A673 (cell line): ENCODE measurements at regions not wholly inside any gene's neighbourhood (a gene's known extent, or its start where the extent isn't known, plus 50 kb on each side); places are given as distances from the start of the nearest gene placed in this dataset.
"Not testable (repeated sequence)": the region's sequence is repeated elsewhere in the genome, so short reads cannot be mapped to it uniquely, and the experiment has no call there.

Experiments used
- BruUV-seq: library from RNA; stranded (reverse); fragments of 400-500 nt; replicated peaks from 2 replicates; lab custom pipeline; 2021; lab: Mats Ljungman, UMichigan
- CTCF ChIA-PET: fragments of 300-600 bp; sonication (Branson Sonifier 250); formaldehyde crosslinking; loops from one replicate; lab custom pipeline; 2022; ENCODE audit warnings: antibody characterized with exemption; lab: Charles Lee
- POLR2A ChIA-PET: fragments of 300-600 bp; sonication (Branson Sonifier 250); formaldehyde crosslinking; loops from one replicate; lab custom pipeline; 2022; ENCODE audit warnings: antibody characterized with exemption; ENCODE audit not compliant: low non-redundant PET; lab: Charles Lee
- DNase-seq: peaks from one replicate; pipeline ENCODE4 v3.0.0-alpha.2; 2015; ENCODE audit warnings: low spot score
- H3K27ac ChIP-seq: fragments of 200-600 bp; sonication (generic); 2 replicates; pipeline ENCODE4 v1.5.1; 2016; ENCODE audit warnings: mixed run types, low read depth, mild to moderate bottlenecking, mixed read lengths, antibody characterized with exemption, low read length; ENCODE audit not compliant: poor library complexity, severe bottlenecking
- H3K27me3 ChIP-seq: fragments of 200-600 bp; sonication (generic); replicated peaks from 2 replicates; pipeline ENCODE4 v1.6.1; 2017; ENCODE audit warnings: mixed run types, low read depth, mild to moderate bottlenecking, mixed read lengths, antibody characterized with exemption, low read length; ENCODE audit not compliant: insufficient read depth, poor library complexity
- H3K36me3 ChIP-seq: fragments of 200-600 bp; sonication (generic); 2 replicates; pipeline ENCODE4 v1.6.1; 2016; ENCODE audit warnings: mixed run types, mild to moderate bottlenecking, mixed read lengths, antibody characterized with exemption, low read length; ENCODE audit not compliant: insufficient read depth, poor library complexity, severe bottlenecking
- H3K4me1 ChIP-seq: fragments of 200-600 bp; sonication (generic); 2 replicates; pipeline ENCODE4 v1.6.1; 2017; ENCODE audit warnings: mixed run types, mild to moderate bottlenecking, mixed read lengths, antibody characterized with exemption, low read length; ENCODE audit not compliant: insufficient read depth, poor library complexity, severe bottlenecking
- H3K4me3 ChIP-seq: fragments of 200-600 bp; sonication (generic); 2 replicates; pipeline ENCODE4 v1.5.1; 2016; ENCODE audit warnings: low read depth, mixed run types, mild to moderate bottlenecking, mixed read lengths, low read length; ENCODE audit not compliant: poor library complexity, severe bottlenecking
- H3K9me3 ChIP-seq: fragments of 200-600 bp; sonication (generic); 2 replicates; pipeline ENCODE4 v1.6.1; 2016; ENCODE audit warnings: mixed run types, low read depth, mild to moderate bottlenecking, mixed read lengths, antibody characterized with exemption, low read length; ENCODE audit not compliant: poor library complexity, severe bottlenecking
- EZH2 ChIP-seq: fragments of 200-600 bp; sonication (generic); IDR thresholded peaks from 2 replicates; pipeline ENCODE4 v1.6.1; 2017; ENCODE audit warnings: borderline replicate concordance, low read depth, mild to moderate bottlenecking, mixed read lengths, antibody characterized with exemption, low read length; ENCODE audit not compliant: poor library complexity, severe bottlenecking
- intact Hi-C: fragments of 100-400 bp; cut with micrococcal nuclease; formaldehyde crosslinking; loops from one replicate; pipeline ENCODE4 v1.10.0; 2022; ENCODE audit not compliant: unreplicated experiment
- TF ChIP-seq, protein P1 (sequence below): fragments of 300-800, 200-600 bp; sonication (generic); conservative IDR thresholded peaks from 2 replicates; pipeline ENCODE4 v1.5.1; 2017; ENCODE audit warnings: low read depth, mild to moderate bottlenecking, antibody characterized with exemption, low read length, moderate library complexity, mixed read lengths

- Histone ChIP-seq H3K36me3 (no peaks in the 10 kb centered on the region), H3K27ac (no peak overlapping the region), H3K4me3 (no peak overlapping the region), H3K4me1 (no peaks in the 10 kb centered on the region), H3K27me3 (no peaks in the 10 kb centered on the region), H3K9me3 (no peaks in the 10 kb centered on the region)
- POLR2A ChIA-PET: no interaction called here
- intact Hi-C loops: no loop called here
- DNase-seq: no peak
- BruUV-seq: no TSS peak
- CTCF ChIA-PET: no interaction called here
- TF ChIP-seq, protein P1, sequence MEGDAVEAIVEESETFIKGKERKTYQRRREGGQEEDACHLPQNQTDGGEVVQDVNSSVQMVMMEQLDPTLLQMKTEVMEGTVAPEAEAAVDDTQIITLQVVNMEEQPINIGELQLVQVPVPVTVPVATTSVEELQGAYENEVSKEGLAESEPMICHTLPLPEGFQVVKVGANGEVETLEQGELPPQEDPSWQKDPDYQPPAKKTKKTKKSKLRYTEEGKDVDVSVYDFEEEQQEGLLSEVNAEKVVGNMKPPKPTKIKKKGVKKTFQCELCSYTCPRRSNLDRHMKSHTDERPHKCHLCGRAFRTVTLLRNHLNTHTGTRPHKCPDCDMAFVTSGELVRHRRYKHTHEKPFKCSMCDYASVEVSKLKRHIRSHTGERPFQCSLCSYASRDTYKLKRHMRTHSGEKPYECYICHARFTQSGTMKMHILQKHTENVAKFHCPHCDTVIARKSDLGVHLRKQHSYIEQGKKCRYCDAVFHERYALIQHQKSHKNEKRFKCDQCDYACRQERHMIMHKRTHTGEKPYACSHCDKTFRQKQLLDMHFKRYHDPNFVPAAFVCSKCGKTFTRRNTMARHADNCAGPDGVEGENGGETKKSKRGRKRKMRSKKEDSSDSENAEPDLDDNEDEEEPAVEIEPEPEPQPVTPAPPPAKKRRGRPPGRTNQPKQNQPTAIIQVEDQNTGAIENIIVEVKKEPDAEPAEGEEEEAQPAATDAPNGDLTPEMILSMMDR: no peak
- TF ChIP-seq EZH2: no peak
Measured at GRCh38 chr3:6396631-6397030, 464.3 kb upstream of the GRM7 start.

- BruUV-seq, H3K27me3 ChIP-seq, intact Hi-C loops, H3K4me3 ChIP-seq, H3K36me3 ChIP-seq, H3K27ac ChIP-seq, CTCF ChIA-PET, H3K4me1 ChIP-seq, H3K9me3 ChIP-seq, DNase-seq, POLR2A ChIA-PET: not testable (repeated sequence)
Measured at GRCh38 chr3:6402666-6403065, 458.2 kb upstream of the GRM7 start.

DNA sequence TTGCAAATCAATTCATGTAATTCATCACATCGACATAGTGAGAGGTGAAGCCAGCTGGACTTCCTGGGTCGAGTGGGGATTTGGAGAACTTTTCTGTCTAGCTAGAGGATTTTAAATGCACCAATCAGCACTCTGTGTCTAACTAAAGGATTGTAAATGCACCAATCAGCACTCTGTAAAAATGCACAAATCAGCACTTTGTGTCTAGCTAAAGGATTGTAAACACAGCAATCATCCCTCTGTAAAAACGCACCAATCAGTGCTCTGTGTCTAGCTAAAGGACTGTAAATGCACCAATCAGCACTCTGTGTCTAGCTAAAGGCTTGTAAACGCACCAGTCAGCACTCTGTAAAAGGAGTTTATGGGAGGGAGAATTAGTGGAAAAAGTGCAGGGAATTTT is 454.0 kb upstream of the GRM7 start:
- BruUV-seq, POLR2A ChIA-PET, H3K4me1 ChIP-seq, DNase-seq, H3K36me3 ChIP-seq, CTCF ChIA-PET, intact Hi-C loops, H3K9me3 ChIP-seq, H3K27me3 ChIP-seq, H3K4me3 ChIP-seq, H3K27ac ChIP-seq: not testable (repeated sequence)

GRCh38 chr3:6416049-6416661 is 444.8 kb upstream of the GRM7 start:
- no peak for DNase-seq
- H3K27ac ChIP-seq: no peak overlapping the region
- TF ChIP-seq, protein P1: no peak
- TF ChIP-seq EZH2: no peak
- no peaks in the 10 kb centered on the region for H3K36me3 ChIP-seq
- ChIA-PET POLR2A (interaction anchor here (0.6 kb wide), 1 partner anchor 695 kb away, joined by 3 read pairs; no protein-coding TSS in a partner anchor), CTCF (no interaction called here)
- H3K9me3 ChIP-seq: peaks cover 3% of the 10 kb centered on the region
- no peaks in the 10 kb centered on the region for H3K27me3 ChIP-seq
- H3K4me1 ChIP-seq: no peaks in the 10 kb centered on the region
- BruUV-seq: no TSS peak
- no peak overlapping the region for H3K4me3 ChIP-seq
- intact Hi-C loops: no loop called here
